HEK293 (cell line): ENCODE measurements at regions not wholly inside any gene's neighbourhood (a gene's known extent, or its start where the extent isn't known, plus 50 kb on each side); places are given as distances from the start of the nearest gene placed in this dataset.

Source experiments
- GLI2 ChIP-seq: fragments of 450-650 bp; formaldehyde crosslinking; IDR thresholded peaks from 2 replicates; pipeline ENCODE4; 2017; ENCODE audit warnings: missing biosample characterization, missing genetic modification characterization, low read depth, borderline replicate concordance
- KLF10 ChIP-seq: fragments of 450-650 bp; IDR thresholded peaks from 2 replicates; pipeline ENCODE4 v1.5.1; 2018; ENCODE audit warnings: missing biosample characterization, mild to moderate bottlenecking, missing genetic modification characterization
- RBAK ChIP-seq: fragments of 450-650 bp; formaldehyde crosslinking; IDR thresholded peaks from 2 replicates; pipeline ENCODE4 v1.5.1; 2016; ENCODE audit warnings: missing biosample characterization, missing genetic modification characterization
- ZEB2 ChIP-seq: fragments of 450-650 bp; formaldehyde crosslinking; IDR thresholded peaks from 2 replicates; pipeline ENCODE4 v1.5.1; 2016; ENCODE audit warnings: missing biosample characterization, missing genetic modification characterization
- ZNF169 ChIP-seq: fragments of 450-650 bp; formaldehyde crosslinking; IDR thresholded peaks from 2 replicates; pipeline ENCODE4 v1.5.1; 2016; ENCODE audit warnings: missing biosample characterization, missing genetic modification characterization
- ZNF324 ChIP-seq: fragments of 450-650 bp; formaldehyde crosslinking; IDR thresholded peaks from 2 replicates; pipeline ENCODE4 v1.5.1; 2016; ENCODE audit warnings: missing biosample characterization, missing genetic modification characterization
- ZNF350 ChIP-seq: fragments of 450-650 bp; formaldehyde crosslinking; IDR thresholded peaks from 2 replicates; pipeline ENCODE4 v1.5.0; 2017; ENCODE audit warnings: missing biosample characterization, mild to moderate bottlenecking, missing genetic modification characterization
- ZNF501 ChIP-seq: fragments of 450-650 bp; formaldehyde crosslinking; IDR thresholded peaks from 2 replicates; pipeline ENCODE4 v1.5.1; 2016; ENCODE audit warnings: missing biosample characterization, missing genetic modification characterization
- ZNF610 ChIP-seq: fragments of 450-650 bp; formaldehyde crosslinking; IDR thresholded peaks from 2 replicates; pipeline ENCODE4 v1.5.1; 2016; ENCODE audit warnings: missing biosample characterization, missing genetic modification characterization, borderline replicate concordance
- ZNF660 ChIP-seq: fragments of 450-650 bp; IDR thresholded peaks from 2 replicates; pipeline ENCODE4 v1.5.1; 2018; ENCODE audit warnings: missing biosample characterization, mild to moderate bottlenecking, missing genetic modification characterization
- TF ChIP-seq, protein P1 (sequence below): fragments of 450-650 bp; formaldehyde crosslinking; IDR thresholded peaks from 2 replicates; pipeline ENCODE4 v1.5.1; 2016; ENCODE audit warnings: missing biosample characterization, missing genetic modification characterization
- TF ChIP-seq, protein P2 (sequence below): fragments of 450-650 bp; formaldehyde crosslinking; IDR thresholded peaks from 2 replicates; pipeline ENCODE4 v1.5.1; 2016; ENCODE audit warnings: missing biosample characterization, missing genetic modification characterization
- TF ChIP-seq, protein P3 (sequence below): fragments of 450-650 bp; IDR thresholded peaks from 2 replicates; pipeline ENCODE4 v1.5.1; 2018; ENCODE audit warnings: missing biosample characterization, missing genetic modification characterization

DNA sequence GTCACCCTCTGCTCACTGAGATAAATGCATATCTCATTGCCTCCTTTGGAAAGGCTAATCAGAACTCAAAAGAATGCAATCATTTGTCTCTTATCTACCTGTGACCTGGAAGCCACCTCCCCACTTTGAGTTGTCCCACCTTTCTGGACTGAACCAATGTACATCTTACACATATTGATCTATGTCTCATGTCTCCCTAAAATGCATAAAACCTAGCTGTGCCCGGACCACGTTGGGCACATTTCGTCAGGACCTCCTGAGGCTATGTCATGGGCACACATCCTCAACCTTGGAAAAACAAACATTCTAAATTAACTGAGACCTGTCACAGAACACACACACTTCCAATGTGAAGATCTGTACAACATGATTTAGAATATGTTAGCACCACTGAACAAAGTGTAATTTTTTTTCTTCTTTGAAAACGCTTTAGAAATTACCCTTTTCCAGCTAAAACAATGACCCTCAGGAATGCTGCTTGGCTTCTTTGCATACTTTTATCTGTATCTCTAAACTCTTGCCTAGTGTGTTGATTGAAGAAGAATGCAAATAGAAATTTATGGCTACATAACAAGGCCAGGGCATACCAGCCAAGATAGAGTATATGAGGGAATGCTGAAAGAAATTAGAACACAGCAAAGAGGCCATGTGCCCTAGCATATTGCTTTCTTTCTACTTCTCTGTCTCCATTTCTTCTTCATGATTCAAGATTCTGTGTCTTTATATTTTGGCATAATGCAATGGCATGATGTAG, 84.6 kb upstream of the DST start:
- TF ChIP-seq, protein P1, sequence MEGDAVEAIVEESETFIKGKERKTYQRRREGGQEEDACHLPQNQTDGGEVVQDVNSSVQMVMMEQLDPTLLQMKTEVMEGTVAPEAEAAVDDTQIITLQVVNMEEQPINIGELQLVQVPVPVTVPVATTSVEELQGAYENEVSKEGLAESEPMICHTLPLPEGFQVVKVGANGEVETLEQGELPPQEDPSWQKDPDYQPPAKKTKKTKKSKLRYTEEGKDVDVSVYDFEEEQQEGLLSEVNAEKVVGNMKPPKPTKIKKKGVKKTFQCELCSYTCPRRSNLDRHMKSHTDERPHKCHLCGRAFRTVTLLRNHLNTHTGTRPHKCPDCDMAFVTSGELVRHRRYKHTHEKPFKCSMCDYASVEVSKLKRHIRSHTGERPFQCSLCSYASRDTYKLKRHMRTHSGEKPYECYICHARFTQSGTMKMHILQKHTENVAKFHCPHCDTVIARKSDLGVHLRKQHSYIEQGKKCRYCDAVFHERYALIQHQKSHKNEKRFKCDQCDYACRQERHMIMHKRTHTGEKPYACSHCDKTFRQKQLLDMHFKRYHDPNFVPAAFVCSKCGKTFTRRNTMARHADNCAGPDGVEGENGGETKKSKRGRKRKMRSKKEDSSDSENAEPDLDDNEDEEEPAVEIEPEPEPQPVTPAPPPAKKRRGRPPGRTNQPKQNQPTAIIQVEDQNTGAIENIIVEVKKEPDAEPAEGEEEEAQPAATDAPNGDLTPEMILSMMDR (tag by site-specific recombination) = no peak
- TF ChIP-seq ZNF324 (tag by site-specific recombination) (no peak), ZNF660 (no peak), RBAK (tag by site-specific recombination) (no peak), KLF10 (tag by site-specific recombination) (no peak), ZEB2 (tag by site-specific recombination) (no peak), ZNF501 (tag by site-specific recombination) (no peak), ZNF350 (tag by site-specific recombination) (no peak), ZNF610 (tag by site-specific recombination) (no peak), GLI2 (no peak), ZNF169 (tag by site-specific recombination) (no peak)
- TF ChIP-seq, protein P2, sequence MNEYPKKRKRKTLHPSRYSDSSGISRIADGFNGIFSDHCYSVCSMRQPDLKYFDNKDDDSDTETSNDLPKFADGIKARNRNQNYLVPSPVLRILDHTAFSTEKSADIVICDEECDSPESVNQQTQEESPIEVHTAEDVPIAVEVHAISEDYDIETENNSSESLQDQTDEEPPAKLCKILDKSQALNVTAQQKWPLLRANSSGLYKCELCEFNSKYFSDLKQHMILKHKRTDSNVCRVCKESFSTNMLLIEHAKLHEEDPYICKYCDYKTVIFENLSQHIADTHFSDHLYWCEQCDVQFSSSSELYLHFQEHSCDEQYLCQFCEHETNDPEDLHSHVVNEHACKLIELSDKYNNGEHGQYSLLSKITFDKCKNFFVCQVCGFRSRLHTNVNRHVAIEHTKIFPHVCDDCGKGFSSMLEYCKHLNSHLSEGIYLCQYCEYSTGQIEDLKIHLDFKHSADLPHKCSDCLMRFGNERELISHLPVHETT = no peak
- TF ChIP-seq, protein P3, sequence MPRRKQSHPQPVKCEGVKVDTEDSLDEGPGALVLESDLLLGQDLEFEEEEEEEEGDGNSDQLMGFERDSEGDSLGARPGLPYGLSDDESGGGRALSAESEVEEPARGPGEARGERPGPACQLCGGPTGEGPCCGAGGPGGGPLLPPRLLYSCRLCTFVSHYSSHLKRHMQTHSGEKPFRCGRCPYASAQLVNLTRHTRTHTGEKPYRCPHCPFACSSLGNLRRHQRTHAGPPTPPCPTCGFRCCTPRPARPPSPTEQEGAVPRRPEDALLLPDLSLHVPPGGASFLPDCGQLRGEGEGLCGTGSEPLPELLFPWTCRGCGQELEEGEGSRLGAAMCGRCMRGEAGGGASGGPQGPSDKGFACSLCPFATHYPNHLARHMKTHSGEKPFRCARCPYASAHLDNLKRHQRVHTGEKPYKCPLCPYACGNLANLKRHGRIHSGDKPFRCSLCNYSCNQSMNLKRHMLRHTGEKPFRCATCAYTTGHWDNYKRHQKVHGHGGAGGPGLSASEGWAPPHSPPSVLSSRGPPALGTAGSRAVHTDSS (tag by site-specific recombination) = no peak
